Effector memory CD4-positive, alpha-beta T cell (primary cell): ENCODE measurements at regions not wholly inside any gene's neighbourhood (a gene's known extent, or its start where the extent isn't known, plus 50 kb on each side); places are given as distances from the start of the nearest gene placed in this dataset.
"Not testable (repeated sequence)": the region's sequence is repeated elsewhere in the genome, so short reads cannot be mapped to it uniquely, and the experiment has no call there.

ENCODE experiments used
- DNase-seq, 3 donors: peaks; one replicate each; pipeline ENCODE4 v3.0.0-alpha.2; 2020
- H3K27ac ChIP-seq: 2 replicates; pipeline ENCODE4 v1.7.0; 2013; ENCODE audit warnings: mild to moderate bottlenecking, low read length, moderate library complexity; ENCODE audit not compliant: insufficient read depth, poor library complexity, severe bottlenecking
- H3K27me3 ChIP-seq: replicated peaks from 2 replicates; pipeline ENCODE4 v1.7.0; 2013; ENCODE audit warnings: mild to moderate bottlenecking, low read length; ENCODE audit not compliant: insufficient read depth, control insufficient read depth, poor library complexity, severe bottlenecking
- H3K36me3 ChIP-seq: 2 replicates; pipeline ENCODE4 v1.7.0; 2013; ENCODE audit warnings: mild to moderate bottlenecking, low read length, moderate library complexity; ENCODE audit not compliant: control insufficient read depth, insufficient read depth
- H3K4me1 ChIP-seq: 2 replicates; pipeline ENCODE4 v1.7.0; 2013; ENCODE audit warnings: low read length, mild to moderate bottlenecking; ENCODE audit not compliant: control insufficient read depth, insufficient read depth, poor library complexity, severe bottlenecking
- H3K4me3 ChIP-seq: 2 replicates; pipeline ENCODE4 v1.7.0; 2013; ENCODE audit warnings: low read length, low read depth, mild to moderate bottlenecking; ENCODE audit not compliant: insufficient read depth, poor library complexity, severe bottlenecking
- H3K9me3 ChIP-seq: 2 replicates; pipeline ENCODE4 v1.7.0; 2013; ENCODE audit warnings: mild to moderate bottlenecking, low read length, moderate library complexity; ENCODE audit not compliant: control insufficient read depth

- H3K9me3 ChIP-seq: no peaks in the 10 kb centered on the region
- no peak overlapping the region for H3K4me3 ChIP-seq
- H3K27me3 ChIP-seq: no peaks in the 10 kb centered on the region
- no peak overlapping the region for H3K27ac ChIP-seq
- no peaks in the 10 kb centered on the region for H3K4me1 ChIP-seq
- no peak for DNase-seq
- H3K36me3 ChIP-seq: no peaks in the 10 kb centered on the region
Measured at GRCh38 chr20:4328541-4328940, 79.5 kb upstream of the ADRA1D start.

- H3K9me3 ChIP-seq: no peaks in the 10 kb centered on the region
- no peak overlapping the region for H3K4me3 ChIP-seq
- no peaks in the 10 kb centered on the region for H3K27me3 ChIP-seq
- H3K4me1 ChIP-seq: no peaks in the 10 kb centered on the region
- H3K36me3 ChIP-seq: no peaks in the 10 kb centered on the region
- DNase-seq: no peak
- no peak overlapping the region for H3K27ac ChIP-seq
Measured at GRCh38 chr20:4327956-4328355, 78.9 kb upstream of the ADRA1D start.

- Histone ChIP-seq H3K9me3 (no peaks in the 10 kb centered on the region), H3K27ac (no peak overlapping the region), H3K4me3 (no peak overlapping the region), H3K36me3 (no peaks in the 10 kb centered on the region), H3K4me1 (no peaks in the 10 kb centered on the region), H3K27me3 (no peaks in the 10 kb centered on the region)
- no peak for DNase-seq
Measured at GRCh38 chr20:4326195-4327065, 77.3 kb upstream of the ADRA1D start.

- H3K4me3 ChIP-seq: no peak overlapping the region
- DNase-seq: no peak
- no peaks in the 10 kb centered on the region for H3K9me3 ChIP-seq
- H3K4me1 ChIP-seq: no peaks in the 10 kb centered on the region
- H3K36me3 ChIP-seq: no peaks in the 10 kb centered on the region
- no peak overlapping the region for H3K27ac ChIP-seq
- H3K27me3 ChIP-seq: no peaks in the 10 kb centered on the region
Measured at GRCh38 chr20:4325548-4326187, 76.6 kb upstream of the ADRA1D start.

- Histone ChIP-seq H3K27ac (no peak overlapping the region), H3K4me1 (no peaks in the 10 kb centered on the region), H3K4me3 (no peak overlapping the region), H3K27me3 (no peaks in the 10 kb centered on the region), H3K9me3 (no peaks in the 10 kb centered on the region), H3K36me3 (no peaks in the 10 kb centered on the region)
- DNase-seq: no peak
Measured at GRCh38 chr20:4324611-4325243, 75.6 kb upstream of the ADRA1D start.

GRCh38 chr20:4322499-4322898, 73.4 kb upstream of the ADRA1D start:
- H3K27ac ChIP-seq: no peak overlapping the region
- no peak for DNase-seq
- H3K4me1 ChIP-seq: no peaks in the 10 kb centered on the region
- H3K9me3 ChIP-seq: no peaks in the 10 kb centered on the region
- no peaks in the 10 kb centered on the region for H3K36me3 ChIP-seq
- H3K4me3 ChIP-seq: no peak overlapping the region
- H3K27me3 ChIP-seq: no peaks in the 10 kb centered on the region

GRCh38 chr20:4320291-4320690, 71.2 kb upstream of the ADRA1D start:
- Histone ChIP-seq H3K4me3 (no peak overlapping the region), H3K27me3 (no peaks in the 10 kb centered on the region), H3K4me1 (no peaks in the 10 kb centered on the region), H3K36me3 (no peaks in the 10 kb centered on the region), H3K9me3 (no peaks in the 10 kb centered on the region), H3K27ac (no peak overlapping the region)
- DNase-seq: no peak

GRCh38 chr20:4318891-4319290, 69.8 kb upstream of the ADRA1D start:
- no peak for DNase-seq
- H3K9me3 ChIP-seq: no peaks in the 10 kb centered on the region
- H3K27me3 ChIP-seq: no peaks in the 10 kb centered on the region
- H3K27ac ChIP-seq: no peak overlapping the region
- no peak overlapping the region for H3K4me3 ChIP-seq
- no peaks in the 10 kb centered on the region for H3K36me3 ChIP-seq
- no peaks in the 10 kb centered on the region for H3K4me1 ChIP-seq

- not testable (repeated sequence) for H3K27ac ChIP-seq, H3K4me1 ChIP-seq, H3K27me3 ChIP-seq, H3K9me3 ChIP-seq, H3K4me3 ChIP-seq, DNase-seq, H3K36me3 ChIP-seq
Measured at GRCh38 chr20:4310616-4311015, 61.5 kb upstream of the ADRA1D start.

GRCh38 chr20:4306206-4306605, 57.1 kb upstream of the ADRA1D start:
- H3K27me3 ChIP-seq: no peaks in the 10 kb centered on the region
- H3K9me3 ChIP-seq: no peaks in the 10 kb centered on the region
- no peaks in the 10 kb centered on the region for H3K4me1 ChIP-seq
- no peak overlapping the region for H3K4me3 ChIP-seq
- H3K36me3 ChIP-seq: no peaks in the 10 kb centered on the region
- no peak overlapping the region for H3K27ac ChIP-seq
- DNase-seq: no peak
